IMR-90 (cell line): ENCODE measurements at regions not wholly inside any gene's neighbourhood (a gene's known extent, or its start where the extent isn't known, plus 50 kb on each side); places are given as distances from the start of the nearest gene placed in this dataset.

ENCODE experiments used
- BHLHE40 ChIP-seq: fragments of 150-350 bp; IDR thresholded peaks from 2 replicates; pipeline ENCODE4 v1.6.1; 2016; ENCODE audit warnings: mild to moderate bottlenecking, low read depth, low read length
- CEBPB ChIP-seq: IDR thresholded peaks from 2 replicates; pipeline ENCODE4 v1.6.1; 2012; ENCODE audit warnings: low read depth, low read length, improper control_type of control experiment
- CHD1 ChIP-seq: IDR thresholded peaks from 2 replicates; pipeline ENCODE4 v1.6.1; 2012; ENCODE audit warnings: low read depth, low read length, improper control_type of control experiment
- FOS ChIP-seq: fragments of 150-350 bp; IDR thresholded peaks from 2 replicates; pipeline ENCODE4 v1.6.1; 2016; ENCODE audit warnings: low read depth, low read length
- MAFK ChIP-seq: IDR thresholded peaks from 2 replicates; pipeline ENCODE4 v1.6.1; 2012; ENCODE audit warnings: low read depth, low read length, improper control_type of control experiment
- MAZ ChIP-seq: IDR thresholded peaks from 2 replicates; pipeline ENCODE4 v1.6.1; 2012; ENCODE audit warnings: low read depth, mild to moderate bottlenecking, low read length, improper control_type of control experiment, moderate library complexity, borderline replicate concordance
- MXI1 ChIP-seq: IDR thresholded peaks from 2 replicates; pipeline ENCODE4 v1.6.1; 2012; ENCODE audit warnings: low read depth, mild to moderate bottlenecking, low read length, moderate library complexity, borderline replicate concordance
- POLR2A ChIP-seq: IDR thresholded peaks from 2 replicates; pipeline ENCODE4 v1.6.1; 2012; ENCODE audit warnings: mild to moderate bottlenecking, low read depth, low read length
- RAD21 ChIP-seq: IDR thresholded peaks from 2 replicates; pipeline ENCODE4 v1.6.1; 2012; ENCODE audit warnings: low read length, improper control_type of control experiment
- RCOR1 ChIP-seq: IDR thresholded peaks from 2 replicates; pipeline ENCODE4 v1.6.1; 2012; ENCODE audit warnings: mild to moderate bottlenecking, low read length, improper control_type of control experiment; ENCODE audit not compliant: insufficient replicate concordance
- RFX5 ChIP-seq: IDR thresholded peaks from 2 replicates; pipeline ENCODE4 v1.8.0; 2012; ENCODE audit warnings: low read depth, mild to moderate bottlenecking, low read length, moderate library complexity
- SMC3 ChIP-seq: fragments of 150-350 bp; IDR thresholded peaks from 2 replicates; pipeline ENCODE4 v1.6.1; 2016; ENCODE audit warnings: low read depth, mild to moderate bottlenecking, antibody characterized with exemption, low read length, moderate library complexity
- TF ChIP-seq, protein P1 (sequence below): fragments of 150-350 bp; IDR thresholded peaks from 2 replicates; pipeline ENCODE4 v1.6.1; 2017; ENCODE audit warnings: mild to moderate bottlenecking, antibody characterized with exemption, low read length, low read depth
- TF ChIP-seq, protein P2 (sequence below): conservative IDR thresholded peaks from 2 replicates; pipeline ENCODE4 v1.5.1; 2012; ENCODE audit warnings: mild to moderate bottlenecking, low read depth, low read length, improper control_type of control experiment

DNA sequence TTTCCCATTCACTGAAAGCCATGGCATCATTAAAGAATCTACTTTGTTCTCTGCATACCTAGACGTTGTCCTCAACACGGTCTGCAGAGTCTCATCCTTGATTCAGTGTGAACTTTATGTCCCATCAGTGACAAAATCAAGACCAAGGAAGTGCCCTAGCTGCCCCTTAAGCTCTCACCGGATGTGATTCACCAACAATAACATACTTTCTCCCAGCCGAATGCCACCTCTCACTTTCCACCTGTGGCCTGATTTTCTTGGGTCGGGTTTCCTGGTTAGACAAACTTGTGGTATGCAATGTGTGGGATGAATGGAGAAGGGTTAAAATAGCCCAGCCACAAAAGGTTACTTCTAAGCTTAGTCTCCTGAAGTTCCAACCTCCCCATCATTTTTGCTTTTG is 145.3 kb upstream of the PAPPA start:
- no peak for TF ChIP-seq MAFK
- TF ChIP-seq, protein P1, sequence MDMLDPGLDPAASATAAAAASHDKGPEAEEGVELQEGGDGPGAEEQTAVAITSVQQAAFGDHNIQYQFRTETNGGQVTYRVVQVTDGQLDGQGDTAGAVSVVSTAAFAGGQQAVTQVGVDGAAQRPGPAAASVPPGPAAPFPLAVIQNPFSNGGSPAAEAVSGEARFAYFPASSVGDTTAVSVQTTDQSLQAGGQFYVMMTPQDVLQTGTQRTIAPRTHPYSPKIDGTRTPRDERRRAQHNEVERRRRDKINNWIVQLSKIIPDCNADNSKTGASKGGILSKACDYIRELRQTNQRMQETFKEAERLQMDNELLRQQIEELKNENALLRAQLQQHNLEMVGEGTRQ, result no peak
- no peak for TF ChIP-seq POLR2A
- TF ChIP-seq, protein P2, sequence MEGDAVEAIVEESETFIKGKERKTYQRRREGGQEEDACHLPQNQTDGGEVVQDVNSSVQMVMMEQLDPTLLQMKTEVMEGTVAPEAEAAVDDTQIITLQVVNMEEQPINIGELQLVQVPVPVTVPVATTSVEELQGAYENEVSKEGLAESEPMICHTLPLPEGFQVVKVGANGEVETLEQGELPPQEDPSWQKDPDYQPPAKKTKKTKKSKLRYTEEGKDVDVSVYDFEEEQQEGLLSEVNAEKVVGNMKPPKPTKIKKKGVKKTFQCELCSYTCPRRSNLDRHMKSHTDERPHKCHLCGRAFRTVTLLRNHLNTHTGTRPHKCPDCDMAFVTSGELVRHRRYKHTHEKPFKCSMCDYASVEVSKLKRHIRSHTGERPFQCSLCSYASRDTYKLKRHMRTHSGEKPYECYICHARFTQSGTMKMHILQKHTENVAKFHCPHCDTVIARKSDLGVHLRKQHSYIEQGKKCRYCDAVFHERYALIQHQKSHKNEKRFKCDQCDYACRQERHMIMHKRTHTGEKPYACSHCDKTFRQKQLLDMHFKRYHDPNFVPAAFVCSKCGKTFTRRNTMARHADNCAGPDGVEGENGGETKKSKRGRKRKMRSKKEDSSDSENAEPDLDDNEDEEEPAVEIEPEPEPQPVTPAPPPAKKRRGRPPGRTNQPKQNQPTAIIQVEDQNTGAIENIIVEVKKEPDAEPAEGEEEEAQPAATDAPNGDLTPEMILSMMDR, result no peak
- no peak for TF ChIP-seq SMC3
- TF ChIP-seq FOS, result no peak
- TF ChIP-seq RFX5, result no peak
- TF ChIP-seq MXI1, result no peak
- no peak for TF ChIP-seq RCOR1
- no peak for TF ChIP-seq RAD21
- no peak for TF ChIP-seq MAZ
- TF ChIP-seq CEBPB, result no peak
- TF ChIP-seq CHD1, result no peak
- no peak for TF ChIP-seq BHLHE40
